GM18520 (cell line): ENCODE measurements at regions not wholly inside any gene's neighbourhood (a gene's known extent, or its start where the extent isn't known, plus 50 kb on each side); places are given as distances from the start of the nearest gene placed in this dataset.
"Not testable (repeated sequence)": the region's sequence is repeated elsewhere in the genome, so short reads cannot be mapped to it uniquely, and the experiment has no call there.

Source experiments
- ATAC-seq: cut with Tn5 transposase; IDR thresholded peaks from one replicate; pipeline ENCODE4 v1.9.1; 2021; ENCODE audit not compliant: unreplicated experiment

DNA sequence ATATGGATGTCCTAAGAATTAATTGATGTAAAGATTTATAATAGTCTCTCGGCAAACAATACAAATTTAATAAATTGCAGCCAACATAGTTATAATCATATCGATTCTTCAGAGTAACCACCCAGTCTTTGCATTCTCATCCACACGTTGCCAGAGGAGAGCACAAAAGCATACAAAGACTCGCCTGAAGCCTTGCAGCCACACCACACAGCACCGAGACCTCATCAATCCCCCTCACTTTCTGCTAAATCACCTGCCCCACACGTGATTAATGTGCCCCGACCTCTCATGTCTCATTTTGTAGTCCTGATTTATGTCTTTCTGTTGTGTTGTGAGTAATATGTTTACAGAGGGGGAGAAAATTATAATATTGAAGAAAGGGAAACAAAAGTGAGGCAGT, 510.4 kb downstream of the TRIML1 start:
- ATAC-seq = no peak

DNA sequence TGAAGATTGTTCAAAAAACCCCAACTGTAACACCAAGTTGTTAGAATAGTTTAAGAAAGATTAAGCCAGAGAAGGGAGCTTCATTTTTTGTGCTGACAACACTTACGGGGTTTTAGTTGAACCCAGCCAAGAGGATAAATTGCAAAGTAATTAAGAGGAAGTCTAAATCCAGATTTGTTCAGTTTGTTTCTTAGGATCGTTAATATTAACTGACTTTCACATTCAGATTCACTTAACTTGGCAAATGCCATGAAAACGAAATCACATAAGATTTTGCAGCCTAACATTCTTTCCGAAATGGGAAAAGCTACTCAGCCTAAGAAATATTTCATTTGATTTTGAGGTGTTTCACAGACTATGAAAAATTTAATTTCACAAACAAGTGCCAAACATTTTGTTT, 511.3 kb downstream of the TRIML1 start:
- no peak for ATAC-seq

DNA sequence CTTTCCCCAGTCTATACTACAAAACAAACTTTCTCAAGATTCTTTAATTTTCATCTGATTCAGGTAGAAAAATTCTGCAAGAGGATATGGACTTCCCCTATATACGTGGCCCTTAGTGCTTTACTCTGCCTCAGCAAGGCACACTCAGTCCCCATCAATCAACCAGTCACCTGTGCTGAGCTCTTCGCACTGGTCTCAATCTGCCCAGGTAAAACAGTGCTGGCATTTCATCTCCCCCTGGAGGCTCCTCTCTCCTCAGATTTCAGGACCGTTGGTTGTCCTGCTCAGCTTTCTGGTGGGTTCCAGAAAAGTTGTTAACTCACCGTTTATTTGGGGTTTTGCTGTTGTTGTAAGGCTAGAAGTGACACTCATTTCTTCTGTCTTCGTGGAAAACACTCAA, 518.1 kb downstream of the TRIML1 start:
- ATAC-seq = no peak

DNA sequence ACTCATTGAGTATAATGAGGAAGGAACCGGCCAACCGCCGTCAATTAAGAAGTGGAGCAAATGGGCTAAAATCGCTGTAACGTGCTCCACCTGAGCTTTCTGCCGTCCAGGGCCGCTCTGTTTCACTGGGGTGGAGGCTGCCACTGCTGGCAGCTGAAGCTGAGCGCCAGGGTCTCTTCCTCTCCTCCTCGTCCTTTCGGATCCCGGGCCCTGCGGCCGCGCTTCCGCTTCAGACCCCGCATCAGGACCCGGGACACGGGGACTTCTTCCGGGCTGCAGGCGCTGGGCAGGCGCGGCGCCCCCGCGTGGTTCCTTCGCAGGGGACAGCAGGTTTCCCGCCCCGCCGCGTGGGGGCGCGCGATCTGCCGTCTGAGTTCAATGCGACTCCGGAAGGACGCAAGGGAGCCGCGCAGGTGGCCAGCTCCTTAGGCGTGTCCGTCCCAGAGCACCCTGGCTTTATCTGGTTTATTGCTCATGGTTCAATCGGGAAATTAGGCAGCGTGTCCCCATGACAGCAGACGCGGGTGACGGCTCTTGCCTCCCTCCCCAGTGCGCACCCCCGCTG, 519.8 kb downstream of the TRIML1 start:
- no peak for ATAC-seq

DNA sequence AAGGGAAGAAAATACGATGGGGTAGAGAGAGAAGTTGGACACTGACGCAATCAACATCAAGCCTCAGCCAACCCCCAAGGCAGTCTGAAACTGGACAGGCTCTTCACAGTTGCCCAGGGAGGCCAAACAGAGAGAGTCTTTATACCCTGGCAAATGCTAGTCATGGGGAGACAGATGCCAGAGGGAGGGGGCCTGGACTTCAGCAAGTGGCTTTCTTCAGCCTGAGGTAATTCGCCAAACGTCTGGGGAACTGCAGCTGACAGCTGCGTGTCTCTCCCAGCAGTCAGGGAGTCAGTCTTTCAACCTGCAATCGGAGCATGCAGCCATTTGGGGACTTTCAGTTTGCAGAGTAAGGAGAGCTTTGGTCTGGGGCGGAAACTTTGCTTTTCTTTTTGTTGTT, 521.6 kb downstream of the TRIML1 start:
- no peak for ATAC-seq

DNA sequence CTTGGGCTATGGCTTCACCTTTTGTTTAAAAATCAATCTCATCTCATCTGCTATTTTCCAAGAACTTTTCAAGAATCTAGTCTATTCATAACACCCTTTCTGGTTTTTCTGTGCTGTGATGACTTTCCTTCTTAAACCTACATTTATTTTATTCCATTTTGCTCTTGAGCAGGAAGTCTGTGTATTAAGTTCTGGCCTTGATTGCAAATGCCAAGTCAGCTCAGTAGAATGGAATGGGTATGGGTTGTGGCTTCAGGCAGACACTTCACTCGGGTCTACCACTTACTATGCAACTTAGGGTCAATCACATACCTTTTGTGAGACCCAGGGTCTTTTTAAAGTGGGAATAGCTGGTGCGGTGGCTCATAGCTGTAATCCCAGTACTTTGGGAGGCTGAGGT, 522.3 kb downstream of the TRIML1 start:
- ATAC-seq = no peak

DNA sequence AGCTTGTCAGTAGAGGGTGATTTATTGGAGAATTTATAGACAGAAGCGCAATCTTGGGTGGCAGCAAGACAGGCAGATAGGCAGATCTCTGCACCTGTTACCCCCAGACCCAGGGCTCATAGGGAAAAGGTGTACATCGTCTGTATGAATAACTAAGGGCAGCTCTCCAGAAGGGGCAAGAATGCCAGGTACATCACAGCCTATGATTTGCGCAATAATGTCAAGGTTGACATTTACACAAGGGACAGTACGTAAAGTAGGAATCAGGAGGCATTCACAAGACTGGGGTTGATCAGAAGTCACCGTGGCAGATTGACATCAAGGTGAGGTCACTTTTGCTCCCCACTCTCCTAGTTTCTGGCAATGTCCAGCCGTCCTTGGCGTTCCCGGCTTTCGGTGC, 524.1 kb downstream of the TRIML1 start:
- no peak for ATAC-seq

DNA sequence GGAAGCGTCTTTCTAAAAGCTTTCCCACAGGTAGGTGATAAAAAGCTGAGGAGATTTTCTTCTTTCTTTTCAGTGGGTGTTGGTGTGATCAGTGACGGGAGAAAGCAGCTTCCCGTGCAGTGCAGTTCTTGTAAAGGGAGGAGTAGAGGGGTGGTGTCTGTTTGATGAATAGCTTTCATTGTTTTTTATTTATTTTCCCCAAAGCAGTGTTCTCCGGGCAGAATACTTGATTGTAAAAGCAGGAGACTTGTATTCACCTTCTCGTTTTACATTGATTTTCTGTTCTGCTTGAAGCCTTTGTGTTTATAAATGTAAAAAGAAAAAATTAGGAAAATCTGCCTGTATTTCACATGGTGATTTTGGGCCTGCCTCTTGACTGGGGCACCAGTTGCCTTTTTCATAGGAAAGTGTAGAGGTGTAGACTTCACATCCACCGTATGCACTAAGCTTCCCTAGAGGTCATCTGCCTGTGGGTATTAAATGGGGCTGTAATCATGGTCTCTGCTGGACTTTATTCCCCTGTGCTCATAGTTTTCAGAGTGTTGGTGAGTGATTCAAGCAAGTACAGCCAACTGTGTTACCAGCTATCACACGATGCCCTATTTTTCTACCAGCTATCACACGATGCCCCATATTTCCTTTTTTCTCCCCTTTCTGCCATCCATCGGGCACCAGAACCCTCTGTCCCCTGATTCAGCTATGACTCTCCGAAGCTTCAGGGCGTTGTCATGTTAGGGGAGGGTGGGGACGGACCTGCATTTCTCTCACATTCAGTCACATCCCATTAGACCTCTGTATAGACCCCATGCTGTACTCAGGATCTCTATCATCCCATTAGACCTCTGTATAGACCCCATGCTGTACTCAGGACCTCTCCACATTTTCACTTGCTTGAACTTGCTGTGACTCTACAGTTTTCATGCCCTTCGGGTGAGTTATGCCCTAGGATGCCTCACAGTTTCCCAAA, 526.5 kb downstream of the TRIML1 start:
- no peak for ATAC-seq

DNA sequence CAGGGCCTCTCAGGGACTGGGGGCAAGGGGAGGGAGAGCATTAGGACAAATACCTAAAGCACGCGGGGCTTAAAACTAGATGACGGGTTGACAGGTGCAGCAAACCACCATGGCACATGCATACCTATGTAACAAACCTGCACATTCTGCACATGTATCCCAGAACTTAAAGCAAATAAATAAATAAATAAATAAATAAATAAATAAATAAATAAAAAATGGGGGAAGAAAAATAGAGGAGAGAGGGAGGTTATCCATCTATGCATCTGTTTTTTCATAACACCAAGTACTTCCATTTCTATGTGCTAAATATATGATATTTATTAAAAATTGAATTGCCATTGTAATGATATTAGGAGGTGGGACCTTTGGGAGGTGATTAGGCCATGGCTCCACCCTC, 539.5 kb downstream of the TRIML1 start:
- not testable (repeated sequence) for ATAC-seq

DNA sequence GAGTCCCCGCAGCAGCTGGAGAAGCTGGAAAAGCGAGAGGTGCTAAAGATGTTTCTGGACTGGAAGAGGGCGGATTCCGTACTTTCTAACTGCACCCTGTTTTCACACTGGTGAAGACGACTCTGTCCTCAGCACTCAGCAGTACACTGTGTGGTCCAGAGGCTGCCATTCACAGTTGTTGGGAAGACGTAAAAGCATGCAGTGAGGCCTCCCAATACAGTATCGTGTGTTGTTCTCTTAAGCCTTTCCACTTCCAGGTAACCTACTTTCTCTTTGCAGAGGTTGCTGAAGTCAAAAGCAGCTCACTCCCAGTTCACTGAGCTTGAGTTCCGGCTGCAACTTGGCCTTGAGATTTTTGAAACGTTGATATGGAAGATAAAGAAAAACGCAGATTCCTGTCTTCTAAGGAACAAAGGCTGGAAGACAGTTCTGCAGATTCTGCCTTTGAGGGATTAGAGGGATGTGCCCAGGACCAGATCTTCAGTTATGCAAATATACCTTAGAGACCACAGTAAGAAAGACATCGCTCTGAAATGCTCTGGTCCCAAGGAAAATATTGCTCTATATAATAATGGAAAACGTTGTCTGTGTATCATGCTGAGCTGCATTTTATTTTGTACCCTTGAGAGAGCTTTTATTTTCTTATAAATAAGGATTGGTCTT, 540.9 kb downstream of the TRIML1 start:
- ATAC-seq = no peak

DNA sequence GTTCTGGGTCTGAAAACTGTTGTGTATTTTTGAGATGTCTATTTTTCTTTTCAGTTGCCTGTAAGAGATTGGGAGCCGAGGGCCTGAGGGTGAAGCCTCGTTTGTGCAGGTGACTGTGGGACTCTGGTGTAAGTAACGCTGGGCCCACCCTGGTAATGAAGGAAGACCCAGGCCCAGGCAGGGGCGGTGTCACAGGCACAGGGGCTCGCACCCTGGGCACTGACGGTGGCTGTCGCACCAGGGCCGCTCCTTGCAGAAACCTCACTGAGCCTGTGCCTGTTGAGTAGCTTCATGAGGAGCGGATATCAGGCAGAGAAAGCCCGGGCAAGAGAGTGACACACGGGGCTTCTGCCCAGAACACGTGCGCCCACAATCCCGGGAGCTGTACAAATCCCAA, 541.4 kb downstream of the TRIML1 start:
- ATAC-seq = no peak

DNA sequence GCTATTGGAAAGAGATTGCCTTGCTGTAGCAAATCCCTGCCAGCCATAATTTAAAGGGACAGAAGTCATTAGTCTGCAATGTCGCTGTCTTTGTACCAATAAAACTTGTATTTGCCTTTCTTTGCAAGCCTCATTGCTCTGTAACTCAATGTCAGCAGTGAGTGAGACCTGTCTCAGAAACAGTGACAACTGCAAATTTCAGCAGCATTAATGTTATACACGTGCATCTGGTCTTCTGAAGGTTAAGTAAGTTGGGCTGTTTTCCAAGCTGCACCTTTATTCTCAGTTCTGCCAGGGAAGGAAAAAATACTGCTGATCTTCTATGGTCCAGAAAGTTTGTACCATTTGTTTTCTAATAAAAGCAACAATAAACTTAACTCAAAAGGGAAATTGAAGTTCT, 543.1 kb downstream of the TRIML1 start:
- ATAC-seq = no peak

DNA sequence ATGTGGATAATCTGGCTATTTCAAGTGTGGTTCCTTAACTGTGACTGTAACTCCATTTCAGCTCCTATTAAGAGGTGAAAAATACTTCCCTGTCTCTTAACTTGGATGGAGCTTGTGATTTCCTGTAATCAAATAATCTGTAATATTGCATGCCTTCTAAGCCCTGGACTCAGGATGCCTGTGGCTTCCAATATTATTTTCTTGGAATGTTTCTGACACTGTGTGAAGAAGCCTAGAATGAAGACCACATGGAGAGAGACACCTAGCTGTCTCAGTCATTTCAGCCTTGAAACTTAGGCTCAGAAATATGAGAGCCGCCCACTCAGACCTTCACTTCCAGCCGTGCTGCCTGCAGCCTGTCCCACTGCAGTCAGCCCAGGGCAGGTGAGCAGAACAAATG, 544.3 kb downstream of the TRIML1 start:
- no peak for ATAC-seq

DNA sequence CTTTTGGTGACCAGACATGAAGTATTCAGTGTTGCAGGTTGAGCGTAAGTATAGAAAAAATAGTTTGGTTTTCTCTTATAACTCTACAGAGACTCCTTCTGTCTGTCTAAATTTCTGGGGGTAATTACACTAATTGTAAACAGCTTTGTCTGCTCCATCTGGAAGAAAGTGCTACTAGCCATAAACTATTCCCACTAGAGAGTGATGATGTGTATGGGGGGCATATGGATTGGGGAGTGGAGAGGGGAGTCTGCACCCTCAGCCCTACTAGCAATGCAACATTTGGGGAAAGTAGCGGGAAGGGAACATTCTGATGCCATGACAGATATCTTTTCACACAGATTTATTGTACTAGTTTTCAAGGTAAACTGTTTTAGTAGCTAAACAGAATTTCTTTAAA, 549.7 kb downstream of the TRIML1 start:
- ATAC-seq = no peak

DNA sequence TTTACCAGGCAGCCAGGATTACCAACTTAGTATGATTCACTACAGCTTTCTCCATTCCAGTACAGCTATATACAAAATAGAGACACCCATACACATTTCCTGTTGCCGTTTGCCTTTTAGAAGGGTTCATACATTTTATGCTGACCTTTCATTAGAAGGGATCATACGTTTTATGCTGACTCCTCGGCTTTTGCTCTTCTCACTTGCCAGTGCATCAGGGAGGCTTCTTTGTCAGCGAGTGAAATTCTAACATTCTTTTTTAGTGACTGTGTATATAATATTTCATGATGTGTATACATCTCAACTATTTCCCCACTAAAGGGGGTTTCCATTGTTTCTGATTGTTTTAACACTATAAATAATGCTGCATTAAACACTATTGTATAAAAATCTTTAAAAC, 552.6 kb downstream of the TRIML1 start:
- no peak for ATAC-seq

DNA sequence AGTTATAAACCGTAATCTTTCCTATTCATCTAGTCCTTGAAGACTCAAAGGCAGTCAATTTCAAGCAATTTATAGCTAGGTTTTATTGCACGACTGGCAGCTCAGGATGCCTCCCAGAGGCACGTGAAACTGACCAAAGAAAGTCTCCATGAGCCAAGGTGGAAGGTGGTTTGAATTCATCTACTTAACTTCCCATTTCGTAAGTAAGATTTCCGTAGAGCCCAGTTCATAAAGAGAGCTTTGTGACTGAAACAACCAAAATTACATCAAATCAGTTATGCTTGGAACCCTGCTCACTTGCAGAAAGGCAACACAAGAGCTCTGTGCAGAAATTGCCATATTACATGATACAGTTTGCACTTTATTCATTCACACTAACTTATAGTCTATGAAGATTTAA, 556.0 kb downstream of the TRIML1 start:
- ATAC-seq = no peak

DNA sequence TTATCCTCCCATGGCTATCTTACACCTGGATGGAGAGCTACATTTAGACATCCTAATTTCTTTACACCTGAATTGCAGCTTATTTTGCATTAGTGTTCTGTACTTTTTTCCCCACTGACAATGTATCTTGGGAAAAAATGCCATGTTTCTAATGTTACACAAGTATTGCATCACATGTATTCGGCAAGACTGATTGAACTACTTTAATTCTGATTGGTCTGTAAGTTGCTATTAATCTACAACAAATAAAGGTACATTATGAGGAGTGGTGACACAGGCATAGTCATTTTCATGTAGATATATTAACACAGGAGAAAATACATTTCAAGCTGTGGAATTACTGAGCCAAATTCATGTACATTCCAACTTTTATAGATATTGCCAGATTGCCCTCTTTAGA, 558.0 kb downstream of the TRIML1 start:
- ATAC-seq = no peak

DNA sequence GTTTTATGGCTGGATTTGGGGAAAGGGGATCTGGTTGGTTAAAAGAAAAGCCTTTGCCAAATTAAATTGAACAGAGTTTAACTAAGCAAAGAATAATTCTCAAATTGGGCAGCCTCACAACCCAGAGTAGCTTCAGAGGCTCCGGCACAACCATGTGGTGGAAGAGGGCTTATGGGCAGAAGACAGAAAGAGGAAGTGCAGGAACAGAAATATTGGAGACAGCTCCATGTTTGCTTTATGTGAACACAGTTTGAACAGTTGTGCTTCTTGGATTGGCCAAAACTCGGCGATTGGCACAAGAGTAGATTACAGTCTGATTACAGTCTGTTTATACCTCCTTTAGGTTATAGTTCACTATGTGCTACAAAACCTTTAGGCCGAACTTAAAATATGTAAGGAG, 562.7 kb downstream of the TRIML1 start:
- ATAC-seq = no peak

DNA sequence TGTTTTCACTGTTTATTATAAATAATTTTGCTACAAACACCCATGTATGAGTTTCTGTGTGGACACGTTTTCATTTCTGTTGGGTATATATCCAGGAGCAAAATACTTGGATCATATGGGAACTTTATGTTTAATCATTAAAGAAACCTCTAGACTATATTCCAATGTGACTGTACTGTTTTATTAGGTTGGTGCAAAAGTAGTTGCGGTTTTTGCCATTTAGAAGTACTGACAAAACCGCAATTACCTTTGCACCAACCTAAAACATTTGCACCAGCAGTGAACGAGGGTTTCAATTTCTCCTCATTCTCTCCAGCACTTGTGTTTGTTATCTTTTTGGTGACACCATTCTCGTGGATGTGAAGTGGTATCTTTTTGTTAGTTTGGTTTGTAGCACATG, 565.0 kb downstream of the TRIML1 start:
- ATAC-seq = no peak

DNA sequence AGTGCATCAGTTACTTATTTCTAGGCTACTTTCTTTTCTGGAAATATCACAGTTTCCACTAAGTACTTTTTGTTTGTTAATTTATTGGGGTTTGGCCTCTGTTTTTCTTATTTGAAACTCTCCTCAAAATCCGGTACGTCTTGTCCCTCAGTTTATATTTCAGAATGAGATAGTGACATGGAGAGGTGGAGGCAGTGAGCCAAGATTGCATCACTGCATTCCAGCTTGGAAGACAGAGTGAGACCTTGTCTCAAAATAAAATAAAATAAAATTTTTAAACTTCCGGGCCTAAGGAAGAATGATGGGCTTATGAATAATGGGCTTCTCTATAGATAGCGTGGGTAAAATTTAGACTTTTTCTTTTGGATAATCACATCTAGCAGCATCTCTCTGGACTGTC, 567.8 kb downstream of the TRIML1 start:
- no peak for ATAC-seq

DNA sequence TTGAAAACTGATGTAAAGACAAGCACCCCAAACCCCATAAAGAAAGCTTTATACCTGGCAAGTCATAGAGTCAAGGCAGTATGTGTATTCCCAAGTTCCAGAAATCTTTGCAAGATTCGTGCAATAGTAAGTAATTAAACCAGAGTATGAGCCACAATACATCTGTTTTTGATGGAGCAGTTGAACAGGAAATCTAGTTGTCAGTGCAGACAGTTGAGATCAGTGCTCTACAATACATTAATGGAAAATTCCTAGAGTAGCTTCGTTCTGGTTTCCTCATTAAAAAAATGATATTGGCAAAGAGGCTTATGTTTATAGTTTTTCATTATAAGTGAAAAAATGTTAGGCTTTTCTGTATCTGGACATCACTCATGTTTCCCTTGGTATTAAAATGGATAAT, 575.3 kb downstream of the TRIML1 start:
- ATAC-seq = no peak

DNA sequence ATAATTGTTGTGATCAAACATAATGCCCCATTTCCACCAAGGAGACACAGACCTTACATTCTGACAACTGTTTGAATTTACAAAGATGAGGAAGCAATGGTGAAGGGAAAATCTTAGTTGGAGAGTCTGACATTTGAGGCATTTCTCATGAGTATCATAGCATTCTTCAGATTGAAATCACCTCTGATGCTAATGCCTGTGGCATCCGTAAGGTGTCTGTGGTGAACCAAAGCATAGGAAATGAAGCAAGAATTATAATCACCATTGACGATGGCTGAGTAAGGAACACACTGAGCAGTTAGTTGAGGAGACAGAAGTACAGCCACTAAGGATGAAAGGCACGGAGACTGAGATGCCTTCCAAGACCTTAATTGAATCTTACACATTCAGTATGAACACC, 575.7 kb downstream of the TRIML1 start:
- ATAC-seq = no peak
